GM18499 (cell line): ENCODE measurements at regions not wholly inside any gene's neighbourhood (a gene's known extent, or its start where the extent isn't known, plus 50 kb on each side); places are given as distances from the start of the nearest gene placed in this dataset.

Source experiments
- ATAC-seq: cut with Tn5 transposase; IDR thresholded peaks from one replicate; pipeline ENCODE4 v1.9.1; 2021; ENCODE audit warnings: moderate number of reproducible peaks; ENCODE audit not compliant: insufficient read depth, unreplicated experiment

DNA sequence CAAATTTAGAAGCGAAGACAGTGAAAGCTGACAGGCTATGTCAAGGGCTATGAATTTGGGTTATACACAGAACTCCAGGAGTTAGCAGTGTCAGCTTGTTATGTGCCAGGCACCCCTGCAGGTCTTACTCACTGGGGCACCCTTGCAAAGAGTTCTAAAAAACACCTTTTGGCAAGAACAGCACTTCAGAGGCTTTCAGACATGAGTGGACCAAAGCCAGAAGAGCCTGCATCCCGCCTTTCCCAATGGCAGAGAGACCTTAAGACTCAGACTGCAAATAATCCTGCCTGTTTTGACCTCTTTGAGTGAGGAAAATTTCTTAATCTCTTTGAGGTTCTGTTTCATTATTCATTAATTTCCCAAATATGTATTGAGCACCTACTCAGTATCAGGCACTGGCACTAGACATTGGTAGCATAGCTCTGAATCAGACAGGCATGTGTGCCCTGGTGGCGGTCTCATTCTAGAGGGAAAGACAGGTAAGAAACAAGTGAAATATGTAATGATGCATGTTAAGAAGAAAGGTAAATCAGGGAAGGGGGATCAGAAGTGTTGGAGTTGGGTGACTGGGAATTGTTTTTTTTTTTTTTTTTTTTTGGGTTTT, 280.0 kb downstream of the KBTBD8 start:
- no peak for ATAC-seq

DNA sequence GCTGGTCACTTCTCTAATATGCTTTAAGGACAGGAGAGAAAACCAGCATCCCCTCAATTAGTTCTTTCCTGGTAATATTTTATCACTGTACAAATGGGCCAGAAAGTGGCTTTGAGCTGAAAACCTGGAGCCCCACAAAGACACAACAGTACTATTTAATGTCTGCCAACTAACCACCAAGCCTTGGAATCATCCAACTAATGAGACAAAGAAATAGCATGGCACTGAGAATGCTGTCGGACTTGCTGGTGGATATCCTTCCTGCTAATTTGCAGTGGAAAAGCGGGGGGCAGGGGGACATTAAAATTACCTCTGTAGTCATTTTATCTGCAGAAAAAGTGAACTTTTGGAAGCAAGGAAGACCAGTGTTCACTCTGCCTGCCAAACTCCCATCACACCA, 288.5 kb downstream of the KBTBD8 start:
- ATAC-seq: no peak

DNA sequence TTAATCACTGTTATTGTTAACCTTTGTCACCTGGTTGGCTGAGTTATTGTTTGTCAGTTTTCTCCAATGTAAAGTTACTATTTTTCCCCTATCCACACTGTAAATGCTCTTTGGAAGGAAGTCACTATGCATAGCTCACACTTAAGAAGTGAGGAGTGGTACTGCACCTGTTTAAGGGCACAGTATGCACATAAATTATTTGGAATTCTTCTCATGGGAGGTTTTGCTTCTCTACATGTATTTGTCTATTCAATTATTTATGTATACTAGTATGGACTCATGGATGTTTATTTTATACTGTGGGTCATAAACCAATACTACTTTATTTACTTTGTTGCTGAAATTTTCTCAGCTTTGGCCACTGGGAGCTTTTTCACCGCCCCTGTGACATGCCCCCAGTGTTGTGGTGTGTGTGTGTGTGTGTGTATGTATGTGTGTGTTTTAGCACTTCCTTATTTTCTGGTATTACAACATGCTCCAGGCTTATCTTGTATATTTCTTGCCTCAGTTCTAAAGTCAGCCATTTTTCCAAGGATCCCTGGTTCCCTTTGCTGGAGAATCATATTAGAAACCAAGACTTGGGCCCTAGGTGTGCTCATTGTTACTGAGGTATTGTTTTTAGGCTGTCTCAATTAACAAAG, 290.5 kb downstream of the KBTBD8 start:
- ATAC-seq: no peak

DNA sequence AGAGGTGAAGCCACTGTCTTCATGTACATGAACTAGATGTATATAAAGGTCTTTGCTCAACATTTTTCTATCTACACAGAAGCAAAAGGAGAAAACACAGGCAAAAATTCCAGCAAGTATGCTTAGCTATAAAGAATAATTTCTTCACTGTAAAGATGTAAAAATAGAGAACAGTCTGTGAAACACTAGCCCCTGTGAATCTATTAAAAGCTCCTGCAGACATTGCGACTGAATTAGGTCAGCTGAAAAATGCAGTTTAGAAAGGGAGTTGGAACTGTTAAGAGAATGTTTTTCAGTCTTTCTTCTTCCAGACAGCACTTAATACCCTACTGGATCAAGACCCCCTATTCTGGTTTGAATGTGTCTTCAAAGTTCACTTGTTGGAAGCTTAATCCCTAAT, 291.5 kb downstream of the KBTBD8 start:
- no peak for ATAC-seq

DNA sequence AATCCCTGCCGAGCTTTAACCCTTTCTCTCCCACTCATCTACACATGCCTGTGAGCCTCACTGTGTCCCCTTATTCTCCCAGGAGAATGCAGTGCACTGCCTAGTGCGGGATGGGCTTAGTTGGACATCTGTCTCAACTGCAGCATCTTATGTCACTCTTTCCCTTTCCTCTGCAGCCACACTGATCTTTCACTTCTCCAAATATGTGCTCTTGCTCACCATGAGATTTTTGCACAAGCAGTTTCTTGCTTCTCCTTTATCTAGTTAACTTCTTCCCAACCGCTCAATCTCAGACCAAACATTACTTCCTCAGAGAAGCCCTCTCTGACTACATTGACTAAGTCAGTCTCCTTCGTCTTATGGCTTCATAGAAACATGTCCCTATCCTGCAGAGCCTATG, 292.3 kb downstream of the KBTBD8 start:
- ATAC-seq: peak; percentile 65

DNA sequence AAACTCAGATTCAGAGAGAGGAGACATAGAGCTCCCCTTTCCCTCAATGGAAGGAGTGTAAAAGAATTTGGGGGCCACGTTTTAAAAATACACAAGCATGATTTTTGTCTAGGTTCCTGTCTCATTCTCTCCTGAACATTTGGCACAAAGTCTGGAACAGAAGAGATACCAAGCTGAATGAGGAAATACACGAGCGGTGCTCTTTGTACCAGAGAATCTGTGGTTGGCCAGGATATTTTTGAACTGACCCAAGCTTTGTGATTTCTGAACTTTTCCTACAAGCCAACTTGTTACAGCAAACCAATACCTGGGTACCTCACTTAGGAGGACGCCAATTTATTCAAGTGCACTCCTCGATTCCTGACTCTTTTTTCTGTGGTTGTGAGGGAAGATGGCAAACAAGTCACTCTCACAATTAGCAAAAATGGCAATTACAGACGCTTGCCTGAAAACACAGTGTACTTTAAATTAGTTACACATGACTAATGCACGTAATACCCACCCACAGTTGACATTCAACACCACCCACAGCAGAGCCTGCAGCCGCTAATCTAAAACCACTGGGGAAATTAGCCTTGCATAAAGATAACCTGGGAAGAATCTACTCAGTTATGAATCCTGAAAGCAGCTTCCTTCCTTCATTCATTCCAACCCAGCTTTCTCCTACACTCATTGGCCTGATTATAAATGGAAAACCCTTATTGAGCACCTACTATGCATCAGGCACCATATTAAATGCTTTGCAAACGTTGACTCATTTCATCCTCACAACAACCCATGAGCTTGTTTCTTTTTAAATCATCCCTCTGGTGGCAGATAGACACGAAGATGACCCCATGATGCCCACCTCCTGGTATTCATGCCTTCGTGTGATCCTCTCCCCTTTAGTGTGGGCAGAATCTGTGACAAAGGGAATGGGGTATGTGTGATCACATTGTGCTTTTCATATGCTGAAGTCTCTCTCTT, 293.5 kb downstream of the KBTBD8 start:
- ATAC-seq: no peak

DNA sequence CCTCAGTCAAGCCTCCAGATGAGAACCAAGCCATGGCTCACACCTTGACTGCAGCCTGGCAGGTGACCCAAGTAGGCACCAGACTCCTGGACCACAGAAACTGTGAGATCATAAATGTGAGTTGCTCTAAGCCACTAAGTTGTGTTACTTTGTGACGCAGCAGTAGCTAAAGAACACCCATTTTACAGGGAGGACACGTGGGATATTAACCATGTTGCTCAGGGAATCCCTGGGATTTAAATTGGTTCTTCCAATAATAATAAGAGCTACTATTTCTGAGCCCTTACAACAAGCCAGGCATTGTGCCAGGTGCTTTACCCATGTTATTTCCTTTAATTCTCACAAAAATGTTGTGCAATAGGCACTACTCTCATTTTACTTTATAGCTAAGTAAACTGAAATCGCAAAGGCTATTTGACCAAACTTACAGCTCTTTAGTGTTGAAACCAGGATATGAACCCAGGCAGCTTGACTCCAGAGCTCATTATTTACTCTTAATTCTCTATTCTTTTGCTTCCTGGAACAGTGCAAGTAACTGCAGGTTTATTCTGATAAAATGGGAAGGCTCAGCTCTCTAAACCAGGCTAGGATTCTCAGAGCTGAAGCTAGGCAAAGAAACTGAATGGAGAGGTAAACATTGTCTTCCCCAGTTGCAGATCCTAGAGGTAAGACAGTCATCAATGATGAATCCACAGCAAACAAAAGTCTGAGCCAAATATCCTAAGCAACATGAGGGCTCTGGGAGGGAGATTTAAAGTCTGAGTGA, 294.4 kb downstream of the KBTBD8 start:
- no peak for ATAC-seq

DNA sequence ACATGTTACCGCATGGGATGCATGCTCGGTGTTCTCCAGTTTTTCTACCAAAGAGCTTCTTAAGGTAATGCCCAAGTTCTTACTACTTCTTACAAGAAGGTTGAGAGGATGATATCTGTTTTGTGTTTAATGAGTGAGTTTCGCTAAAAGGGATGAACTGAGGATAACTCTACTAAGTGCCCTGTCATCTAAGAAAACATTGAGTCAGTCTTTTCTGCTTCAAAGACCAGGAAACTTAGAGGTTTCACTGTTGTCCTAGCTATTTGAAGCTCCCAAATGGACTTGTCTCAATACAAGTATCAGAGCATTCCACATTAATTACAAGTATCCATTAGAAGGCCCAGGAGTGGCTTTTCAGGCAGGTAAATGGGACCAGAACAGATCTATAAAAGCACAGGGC, 296.2 kb downstream of the KBTBD8 start:
- no peak for ATAC-seq

DNA sequence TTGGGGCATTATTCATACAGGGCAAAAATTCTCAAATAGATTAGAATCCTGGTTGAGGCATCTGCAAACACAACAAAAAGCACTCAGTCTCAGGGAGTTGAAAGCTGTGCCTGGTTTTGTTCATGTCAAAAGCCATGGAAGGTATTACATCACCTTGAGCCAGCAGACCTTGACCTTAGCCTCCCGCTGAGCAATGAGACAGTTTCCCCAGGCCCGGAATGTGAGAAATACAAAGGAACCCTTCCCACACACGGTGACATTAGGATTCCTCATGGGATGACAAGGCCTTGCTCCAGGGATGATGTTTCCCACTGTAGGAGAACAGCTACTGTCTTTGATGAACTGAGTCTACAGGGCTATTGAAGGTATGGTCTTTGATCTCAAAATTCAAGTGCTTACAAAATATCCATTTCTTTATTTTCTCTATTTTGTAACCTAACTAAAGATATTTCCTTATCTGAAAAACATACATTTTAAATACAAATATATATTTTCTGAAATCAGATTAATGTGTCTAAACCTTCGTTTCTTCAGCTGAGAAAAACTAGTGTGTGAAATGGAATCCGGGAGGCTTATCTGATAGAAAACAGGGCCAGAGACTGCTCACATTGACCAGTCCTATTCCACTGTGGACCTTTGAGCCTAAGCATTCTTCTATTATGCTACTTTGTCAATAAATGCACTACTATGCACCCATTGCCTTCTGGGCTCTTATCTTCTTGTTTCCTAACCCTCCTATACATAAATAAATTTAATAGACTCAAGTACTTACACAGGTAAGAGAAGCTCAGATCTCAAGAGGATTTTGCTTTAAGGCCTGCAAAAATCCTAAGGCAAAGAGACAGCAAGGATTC, 298.2 kb downstream of the KBTBD8 start:
- ATAC-seq: no peak

DNA sequence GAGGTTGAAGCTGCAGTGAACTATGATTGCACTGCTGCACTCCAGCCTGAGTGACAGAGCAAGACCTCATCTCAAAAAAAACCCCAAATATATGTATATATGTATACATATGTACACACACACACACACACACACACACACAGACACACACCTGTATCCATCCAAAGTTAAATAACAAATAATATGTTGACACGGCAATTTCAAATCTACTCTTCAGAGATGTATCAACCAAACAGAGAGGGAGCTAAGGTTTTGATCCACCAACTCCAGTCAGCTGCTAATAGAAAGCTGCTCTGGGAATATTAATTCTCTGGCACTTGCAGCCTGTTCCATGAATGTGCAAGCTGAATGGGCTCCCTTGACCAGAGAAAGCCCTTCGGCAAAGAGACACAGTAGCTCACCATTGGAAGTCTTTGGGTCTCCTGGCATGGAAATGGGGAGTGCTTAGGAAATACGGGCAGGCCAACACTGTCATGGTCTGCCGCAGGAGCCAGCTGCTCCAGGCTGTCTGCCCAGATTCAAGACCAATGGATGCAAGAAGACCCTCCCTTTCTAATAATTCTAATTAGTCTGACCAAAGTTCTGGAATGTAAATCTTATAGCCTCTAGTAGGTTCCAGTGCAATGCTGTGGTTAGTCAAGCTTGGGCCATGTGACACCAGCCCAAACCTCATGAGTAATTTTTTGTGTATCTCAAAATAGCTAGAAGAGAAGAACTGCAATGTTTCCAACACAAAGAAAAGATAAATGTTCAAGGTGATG, 299.8 kb downstream of the KBTBD8 start:
- no peak for ATAC-seq

DNA sequence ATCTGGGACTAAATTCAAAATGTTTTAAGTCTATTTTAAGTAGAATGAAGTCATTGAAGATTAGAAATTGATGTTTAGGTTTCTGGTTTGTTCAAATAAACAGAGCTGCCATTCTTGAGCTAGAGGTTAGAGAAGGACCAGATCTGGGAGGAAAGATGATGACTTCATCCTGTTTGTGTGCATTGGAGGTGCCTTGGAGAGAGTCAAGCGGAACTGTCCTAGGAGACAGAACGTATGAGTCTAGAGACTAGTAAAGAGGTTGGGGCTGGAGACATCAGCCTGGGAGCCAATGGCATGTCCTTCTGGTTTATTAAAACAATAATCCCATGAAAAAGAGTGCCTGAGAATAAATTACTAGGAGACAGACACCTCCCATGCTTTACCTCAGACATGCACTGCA, 303.4 kb downstream of the KBTBD8 start:
- no peak for ATAC-seq

DNA sequence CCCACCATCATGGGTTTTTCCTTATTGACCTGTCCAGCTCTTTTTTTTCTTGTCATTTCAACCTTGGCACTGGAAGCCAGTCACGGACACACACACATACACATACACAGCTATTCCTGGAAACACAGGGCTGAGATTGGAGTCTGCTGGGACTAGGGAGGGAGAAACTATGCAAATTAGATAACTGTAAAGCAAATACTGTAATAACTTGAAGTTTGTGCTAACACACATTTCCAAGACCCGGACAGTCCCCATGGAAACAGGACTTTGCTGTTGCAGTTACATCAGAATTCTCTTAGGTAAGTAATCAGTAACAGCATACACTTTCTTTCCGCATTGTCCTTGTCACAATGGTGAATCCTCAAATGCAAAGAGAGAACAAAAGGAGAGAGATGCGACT, 304.4 kb downstream of the KBTBD8 start:
- ATAC-seq: no peak

DNA sequence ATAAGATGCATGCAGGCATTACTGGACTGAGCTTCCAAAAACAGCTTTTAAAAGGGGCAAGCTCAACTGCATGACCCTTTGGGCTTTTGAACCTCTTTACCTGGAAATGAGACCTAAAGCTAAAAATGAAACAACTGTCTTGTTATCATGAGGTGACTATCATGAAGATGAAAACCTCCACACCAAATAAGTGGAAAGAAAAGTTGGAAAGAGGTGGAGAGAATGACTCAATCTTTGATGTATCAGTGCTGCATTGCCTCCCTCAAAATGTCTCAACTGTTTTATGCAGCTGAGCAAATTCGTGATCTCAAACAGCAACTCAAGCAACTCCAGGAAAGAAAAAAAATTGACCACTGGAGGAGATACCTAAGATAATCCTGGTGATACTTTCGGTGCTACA, 307.1 kb downstream of the KBTBD8 start:
- ATAC-seq: no peak

DNA sequence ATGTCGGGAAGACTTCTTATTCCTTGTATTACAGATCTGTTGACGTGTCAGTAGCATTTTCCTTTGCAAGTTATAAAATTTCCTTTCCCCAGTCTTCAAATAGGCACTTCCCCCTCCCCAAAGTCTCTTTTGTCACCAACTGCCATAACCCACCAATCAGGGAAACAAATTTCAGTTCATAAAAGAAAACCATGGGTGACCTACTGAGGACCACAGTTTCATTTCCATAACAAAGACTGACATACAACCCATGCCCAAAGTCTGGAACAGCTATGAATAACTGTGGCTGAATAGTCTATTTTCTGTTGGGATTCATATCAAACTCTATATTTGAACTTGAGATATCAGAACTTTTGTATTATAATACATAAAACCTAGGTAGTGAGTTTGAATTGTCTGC, 307.8 kb downstream of the KBTBD8 start:
- ATAC-seq: no peak

DNA sequence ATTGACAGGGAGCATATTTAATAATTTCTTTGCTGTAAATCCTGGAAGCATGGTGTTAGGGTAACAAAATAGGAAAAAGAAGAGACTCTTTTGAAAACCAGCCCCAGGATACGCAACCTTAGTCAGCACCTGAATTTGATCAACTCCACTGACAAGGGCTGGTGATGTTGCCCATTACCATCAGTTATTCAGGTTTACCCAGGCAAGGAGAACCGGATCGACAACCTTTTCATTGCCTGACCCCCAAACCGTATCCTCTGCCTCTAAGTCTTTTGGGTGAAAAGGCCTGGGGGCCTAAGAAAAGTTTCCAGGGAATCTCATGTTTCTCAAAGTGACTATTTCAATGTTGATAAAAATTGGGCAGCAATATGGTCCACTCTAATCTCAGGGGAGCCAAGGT, 313.3 kb downstream of the KBTBD8 start:
- ATAC-seq: no peak

DNA sequence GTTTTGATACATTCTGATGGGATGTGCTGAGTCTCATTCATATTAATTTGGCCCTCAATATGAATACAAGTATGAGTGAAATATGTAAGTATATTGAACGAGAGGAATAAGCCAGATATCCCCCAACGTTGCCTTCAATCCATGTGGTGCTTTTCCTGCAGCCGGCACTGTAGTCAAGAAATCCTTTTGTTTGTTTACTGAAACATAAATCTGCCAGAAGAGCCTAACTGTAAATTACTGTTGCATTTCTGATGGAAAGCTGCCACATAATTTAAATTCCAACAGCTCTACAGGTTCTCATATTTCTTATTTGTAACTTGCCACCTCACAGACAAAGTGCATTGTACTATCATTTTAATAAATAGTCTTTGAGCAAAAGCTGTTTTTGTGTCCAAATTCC, 314.0 kb downstream of the KBTBD8 start:
- no peak for ATAC-seq

DNA sequence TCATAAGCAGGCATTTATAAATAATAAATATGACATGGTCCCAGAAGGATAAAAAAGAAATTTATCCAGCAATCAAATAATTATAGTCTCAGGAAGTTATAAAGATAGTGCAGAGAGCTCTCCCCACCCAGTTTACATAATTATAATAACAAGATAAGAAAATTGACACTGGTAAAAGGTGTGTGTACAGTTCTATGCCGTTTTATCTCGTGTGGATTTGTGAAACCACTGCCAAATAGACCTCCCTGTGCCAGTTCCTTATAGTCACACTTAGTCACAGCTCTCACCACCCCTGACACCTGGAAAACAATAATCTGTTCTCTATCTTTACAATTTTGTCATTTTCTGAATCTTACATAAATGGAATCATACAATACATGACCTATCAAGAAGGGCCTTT, 320.1 kb downstream of the KBTBD8 start:
- no peak for ATAC-seq

DNA sequence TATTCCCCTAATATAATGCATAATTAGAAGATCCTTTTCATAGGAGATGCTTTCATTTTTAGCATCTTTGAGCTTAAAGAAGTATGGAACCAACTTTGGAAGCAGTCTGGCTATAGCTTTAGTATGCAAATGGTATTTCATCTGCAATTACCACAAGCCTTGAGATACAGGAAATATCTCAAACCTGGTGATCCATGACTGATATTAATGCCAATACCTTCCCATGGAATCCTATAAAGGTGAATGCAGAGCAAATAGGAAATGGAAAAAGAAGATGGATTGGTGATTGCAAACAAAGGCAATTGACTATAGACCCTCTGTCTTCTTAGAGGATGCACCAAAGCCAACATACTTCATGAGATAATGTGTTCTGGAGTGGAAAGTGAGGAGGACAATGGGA, 326.4 kb downstream of the KBTBD8 start:
- no peak for ATAC-seq
